Activated T-cell treated with anti-CD3 and anti-CD28 coated beads, Interleukin-2, amount 50 U/mL, for 24 hours (primary cell): ENCODE measurements at regions not wholly inside any gene's neighbourhood (a gene's known extent, or its start where the extent isn't known, plus 50 kb on each side); places are given as distances from the start of the nearest gene placed in this dataset.

Source experiments
- DNase-seq: peaks from one replicate; pipeline ENCODE4 v3.0.0-alpha.2; 2020
- H3K27ac Mint-ChIP-seq: 2 replicates; pipeline ENCODE4 v1.8.0; 2020; ENCODE audit warnings: mild to moderate bottlenecking, mixed read lengths
- H3K27me3 Mint-ChIP-seq: 2 replicates; pipeline ENCODE4 v1.8.0; 2020; ENCODE audit warnings: mixed read lengths
- H3K36me3 Mint-ChIP-seq: 2 replicates; pipeline ENCODE4 v1.8.0; 2020; ENCODE audit warnings: low read depth, mixed read lengths
- H3K4me1 Mint-ChIP-seq: 2 replicates; pipeline ENCODE4 v1.8.0; 2020; ENCODE audit warnings: low read depth, mixed read lengths
- H3K4me3 Mint-ChIP-seq: 2 replicates; pipeline ENCODE4 v1.8.0; 2020; ENCODE audit warnings: mild to moderate bottlenecking, moderate library complexity, mixed read lengths
- H3K9me3 Mint-ChIP-seq: 2 replicates; pipeline ENCODE4 v1.8.0; 2020; ENCODE audit warnings: mixed read lengths

DNA sequence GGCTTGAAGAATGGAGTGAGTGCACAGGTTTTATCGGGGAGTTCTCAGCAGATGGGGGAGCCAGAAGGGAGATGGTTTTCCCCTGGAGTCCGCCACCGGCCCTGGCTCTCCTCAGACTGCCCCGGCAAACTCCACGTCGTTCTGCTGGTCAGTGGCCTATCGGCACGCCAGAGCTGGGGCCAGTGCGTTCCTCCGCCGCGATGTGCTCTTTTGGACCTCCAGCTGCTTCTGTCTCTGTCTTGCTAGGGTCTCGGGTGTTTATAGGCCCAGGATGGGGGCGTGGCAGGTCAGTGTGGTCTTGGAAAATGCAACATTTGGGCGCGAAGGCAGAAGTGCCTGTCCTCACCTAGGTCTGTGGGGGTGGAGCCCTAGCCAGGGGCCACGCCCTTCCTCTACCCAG is 53.0 kb upstream of the ADTRP start:
- H3K27ac Mint-ChIP-seq, result no peak overlapping the region
- DNase-seq, result no peak
- no peaks in the 10 kb centered on the region for H3K4me1 Mint-ChIP-seq
- no peaks in the 10 kb centered on the region for H3K36me3 Mint-ChIP-seq
- no peaks in the 10 kb centered on the region for H3K9me3 Mint-ChIP-seq
- H3K4me3 Mint-ChIP-seq, result no peak overlapping the region
- H3K27me3 Mint-ChIP-seq, result peaks cover 2% of the 10 kb centered on the region

DNA sequence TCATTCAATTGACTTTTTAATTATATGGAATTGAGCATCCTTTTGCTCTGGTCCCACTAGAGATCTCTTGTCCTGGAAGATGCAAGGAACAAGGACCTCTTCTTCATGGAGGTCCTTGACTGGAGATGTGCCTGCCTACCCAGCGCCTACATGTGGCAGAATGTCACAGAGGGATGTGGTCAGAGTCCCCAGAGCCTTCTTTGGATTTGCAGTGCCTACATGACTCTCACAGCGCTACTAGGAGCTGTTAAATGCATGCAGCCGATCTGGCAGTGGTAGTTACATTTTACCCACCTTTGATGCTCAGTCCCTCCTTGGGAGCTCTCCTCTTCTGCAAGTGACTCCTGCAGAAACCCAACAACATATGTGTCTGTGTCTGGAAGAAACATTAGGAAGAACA is 51.9 kb upstream of the ADTRP start:
- no peaks in the 10 kb centered on the region for H3K9me3 Mint-ChIP-seq
- H3K4me3 Mint-ChIP-seq, result no peak overlapping the region
- H3K4me1 Mint-ChIP-seq, result peaks cover 3% of the 10 kb centered on the region

DNA sequence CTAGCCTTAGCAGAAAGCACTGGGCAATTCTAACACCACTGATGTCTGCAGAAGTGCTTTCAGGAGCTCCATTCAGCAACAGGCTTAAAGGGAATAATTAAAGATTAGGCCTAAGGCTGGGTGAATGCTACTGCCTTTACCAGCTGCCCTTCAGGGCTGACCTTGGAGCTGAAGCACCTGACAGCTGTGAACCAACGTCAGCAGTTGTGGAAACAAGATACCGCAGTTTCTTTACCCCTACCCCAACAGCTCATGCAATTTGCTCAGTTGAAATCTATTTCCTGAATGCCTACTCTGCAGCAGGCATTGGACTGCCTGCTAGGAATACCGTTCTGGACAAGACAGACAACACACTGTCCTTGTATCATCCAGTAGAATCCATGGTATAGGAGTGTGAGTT is 51.5 kb upstream of the ADTRP start:
- H3K27ac Mint-ChIP-seq, result no peak overlapping the region
- no peak overlapping the region for H3K4me3 Mint-ChIP-seq
- H3K9me3 Mint-ChIP-seq, result no peaks in the 10 kb centered on the region
- no peak for DNase-seq
- no peaks in the 10 kb centered on the region for H3K36me3 Mint-ChIP-seq
- peaks cover 2% of the 10 kb centered on the region for H3K27me3 Mint-ChIP-seq
- peaks cover 6% of the 10 kb centered on the region for H3K4me1 Mint-ChIP-seq

More for the DNA sequence above, 51.9 kb upstream of the ADTRP start:
- Mint-ChIP-seq H3K27me3 (peaks cover 2% of the 10 kb centered on the region), H3K27ac (no peak overlapping the region), H3K36me3 (no peaks in the 10 kb centered on the region)
- no peak for DNase-seq

DNA sequence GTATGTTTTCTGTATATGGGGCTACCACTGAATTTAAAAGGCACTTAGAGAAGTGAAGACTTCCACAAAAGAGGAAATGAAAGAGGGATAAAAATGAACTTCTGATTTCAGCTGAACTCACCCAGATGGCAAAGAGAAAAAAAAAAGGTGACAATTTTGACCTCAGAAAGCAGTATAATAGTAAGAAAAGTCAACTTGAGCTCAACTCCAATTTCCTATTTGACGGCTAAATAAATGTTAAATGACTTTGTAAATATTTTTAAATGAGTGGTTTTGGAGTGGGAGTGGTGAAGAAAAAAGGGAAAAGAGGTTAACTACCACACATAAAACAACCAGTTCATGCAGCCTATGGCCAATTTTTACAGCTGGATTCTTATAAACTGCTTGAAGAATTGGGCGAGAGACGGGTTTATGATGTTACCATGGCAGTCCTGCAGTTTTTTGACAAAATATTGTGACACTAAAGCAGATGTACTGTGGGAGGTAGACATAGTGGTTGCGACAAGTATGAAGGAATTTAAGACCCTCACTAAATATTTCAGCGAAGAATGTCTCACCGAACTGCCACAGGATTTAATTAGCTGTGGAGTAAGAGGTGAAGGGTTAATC is 49.8 kb upstream of the ADTRP start:
- H3K27me3 Mint-ChIP-seq, result no peaks in the 10 kb centered on the region
- no peaks in the 10 kb centered on the region for H3K36me3 Mint-ChIP-seq
- H3K27ac Mint-ChIP-seq, result no peak overlapping the region
- H3K4me1 Mint-ChIP-seq, result peaks cover 13% of the 10 kb centered on the region
- H3K4me3 Mint-ChIP-seq, result no peak overlapping the region
- no peaks in the 10 kb centered on the region for H3K9me3 Mint-ChIP-seq
- DNase-seq, result no peak
